IMR-90 (cell line): ENCODE measurements at regions not wholly inside any gene's neighbourhood (a gene's known extent, or its start where the extent isn't known, plus 50 kb on each side); places are given as distances from the start of the nearest gene placed in this dataset.

Experiments used
- ATAC-seq: fragments of 200-7000 bp; cut with Tn5 transposase; 2 replicates; pipeline ENCODE4 v1.9.1; 2020; ENCODE audit warnings: low read depth, mild to moderate bottlenecking, moderate library complexity
- BruUV-seq: library from RNA; stranded (reverse); fragments of 400-500 nt; replicated peaks from 2 replicates; lab custom pipeline; 2021; lab: Mats Ljungman, UMichigan
- CTCF ChIA-PET: fragments of 300-600 bp; formaldehyde crosslinking; extraction: SDS; loops from one replicate; lab custom pipeline; 2021; ENCODE audit warnings: antibody characterized with exemption; lab: Yijun Ruan, JAX
- POLR2A ChIA-PET: fragments of 300-600 bp; sonication (Branson Sonifier 250); formaldehyde crosslinking; loops from one replicate; lab custom pipeline; 2022; ENCODE audit warnings: antibody characterized with exemption; ENCODE audit not compliant: unreplicated experiment; lab: Charles Lee
- DNase-seq: peaks from one replicate; pipeline ENCODE4 v3.0.0; 2013
- H2AFZ ChIP-seq: replicated peaks from 2 replicates; pipeline ENCODE3; 2013; ENCODE audit warnings: low read length, mild to moderate bottlenecking; ENCODE audit not compliant: poor library complexity
- H2AK5ac ChIP-seq: 2 replicates; pipeline ENCODE4 v1.6.1; 2013; ENCODE audit warnings: low read depth, low read length, inconsistent platforms
- H2AK9ac ChIP-seq: replicated peaks from 2 replicates; pipeline ENCODE3; 2013; ENCODE audit warnings: mild to moderate bottlenecking, low read depth, low read length, moderate library complexity; ENCODE audit not compliant: poor library complexity
- H2BK120ac ChIP-seq: 2 replicates; pipeline ENCODE4 v1.6.1; 2013; ENCODE audit warnings: low read depth, low read length, inconsistent platforms
- H2BK15ac ChIP-seq: 3 replicates; pipeline ENCODE4 v1.6.1; 2013; ENCODE audit warnings: low read depth, low read length, inconsistent platforms
- H2BK20ac ChIP-seq: 2 replicates; pipeline ENCODE4 v1.6.1; 2013; ENCODE audit warnings: low read depth, mild to moderate bottlenecking, inconsistent platforms, low read length, moderate library complexity
- H2BK5ac ChIP-seq: 2 replicates; pipeline ENCODE4 v1.6.1; 2013; ENCODE audit warnings: mild to moderate bottlenecking, low read depth, low read length, inconsistent platforms; ENCODE audit not compliant: poor library complexity, severe bottlenecking
- H3K14ac ChIP-seq: replicated peaks from 2 replicates; pipeline ENCODE4 v1.6.1; 2013; ENCODE audit warnings: low read depth, low read length, inconsistent platforms
- H3K18ac ChIP-seq: 2 replicates; pipeline ENCODE4 v1.6.1; 2013; ENCODE audit warnings: low read depth, low read length, control low read depth
- H3K23ac ChIP-seq: 2 replicates; pipeline ENCODE4 v1.6.1; 2013; ENCODE audit warnings: low read depth, low read length, inconsistent platforms
- H3K27ac ChIP-seq: 2 replicates; pipeline ENCODE4 v1.5.1; 2013; ENCODE audit warnings: mild to moderate bottlenecking, control low read depth, low read length; ENCODE audit not compliant: insufficient read depth
- H3K27me3 ChIP-seq: 2 replicates; pipeline ENCODE4 v1.6.1; 2013; ENCODE audit warnings: low read length; ENCODE audit not compliant: control insufficient read depth, insufficient read depth
- H3K36me3 ChIP-seq: 2 replicates; pipeline ENCODE4 v1.6.1; 2013; ENCODE audit warnings: low read length, mixed read lengths; ENCODE audit not compliant: control insufficient read depth, insufficient read depth
- H3K4ac ChIP-seq: 2 replicates; pipeline ENCODE4 v1.6.1; 2013; ENCODE audit warnings: low read depth, low read length, inconsistent platforms
- H3K4me1 ChIP-seq: 2 replicates; pipeline ENCODE4 v1.6.1; 2013; ENCODE audit warnings: low read length, mixed read lengths; ENCODE audit not compliant: control insufficient read depth, insufficient read depth
- H3K4me2 ChIP-seq: 2 replicates; pipeline ENCODE4 v1.6.1; 2013; ENCODE audit warnings: low read depth, mild to moderate bottlenecking, control low read depth, low read length, moderate library complexity
- H3K4me3 ChIP-seq: 2 replicates; pipeline ENCODE4 v1.5.1; 2013; ENCODE audit warnings: low read depth, mild to moderate bottlenecking, control low read depth, low read length, moderate library complexity; ENCODE audit not compliant: insufficient read depth
- H3K56ac ChIP-seq: 2 replicates; pipeline ENCODE4 v1.6.1; 2013; ENCODE audit warnings: low read length, inconsistent platforms; ENCODE audit not compliant: insufficient read depth; ENCODE audit errors: extremely low read depth
- H3K79me1 ChIP-seq, 2 experiments: 2 replicates each; pipeline ENCODE4 v1.6.1; 2013; ENCODE audit warnings: low read length in 2 of 2, inconsistent platforms in 1 of 2, low read depth in 1 of 2
- H3K9ac ChIP-seq: 2 replicates; pipeline ENCODE4 v1.6.1; 2013; ENCODE audit warnings: low read depth, low read length, control low read depth
- H3K9me1 ChIP-seq: 2 replicates; pipeline ENCODE4 v1.6.1; 2013; ENCODE audit warnings: low read length, inconsistent platforms; ENCODE audit not compliant: insufficient read depth
- H3K9me3 ChIP-seq: 2 replicates; pipeline ENCODE4 v1.6.1; 2013; ENCODE audit warnings: low read length; ENCODE audit not compliant: control insufficient read depth, insufficient read depth
- H4K20me1 ChIP-seq: 2 replicates; pipeline ENCODE4 v1.6.1; 2013; ENCODE audit warnings: low read length, inconsistent platforms; ENCODE audit not compliant: insufficient read depth
- H4K5ac ChIP-seq: 2 replicates; pipeline ENCODE4 v1.6.1; 2013; ENCODE audit warnings: mild to moderate bottlenecking, low read depth, low read length, control low read depth
- H4K8ac ChIP-seq, 2 experiments: 2 replicates each; pipeline ENCODE4 v1.6.1; 2013; ENCODE audit warnings: low read depth in 2 of 2, low read length in 2 of 2, control low read depth in 1 of 2, inconsistent platforms in 1 of 2
- H4K91ac ChIP-seq: 2 replicates; pipeline ENCODE4 v1.6.1; 2013; ENCODE audit warnings: low read depth, low read length, inconsistent platforms; ENCODE audit not compliant: insufficient read depth
- BHLHE40 ChIP-seq: fragments of 150-350 bp; IDR thresholded peaks from 2 replicates; pipeline ENCODE4 v1.6.1; 2016; ENCODE audit warnings: mild to moderate bottlenecking, low read depth, low read length
- CEBPB ChIP-seq: IDR thresholded peaks from 2 replicates; pipeline ENCODE4 v1.6.1; 2012; ENCODE audit warnings: low read depth, low read length, improper control_type of control experiment
- CHD1 ChIP-seq: IDR thresholded peaks from 2 replicates; pipeline ENCODE4 v1.6.1; 2012; ENCODE audit warnings: low read depth, low read length, improper control_type of control experiment
- CTCF ChIP-seq: conservative IDR thresholded peaks from 2 replicates; pipeline ENCODE4 v1.5.1; 2012; ENCODE audit warnings: mild to moderate bottlenecking, low read depth, low read length, improper control_type of control experiment
- ELK1 ChIP-seq: fragments of 150-350 bp; IDR thresholded peaks from 2 replicates; pipeline ENCODE4 v1.6.1; 2016; ENCODE audit warnings: low read depth, mild to moderate bottlenecking, low read length, moderate library complexity, borderline replicate concordance
- FOS ChIP-seq: fragments of 150-350 bp; IDR thresholded peaks from 2 replicates; pipeline ENCODE4 v1.6.1; 2016; ENCODE audit warnings: low read depth, low read length
- MAFK ChIP-seq: IDR thresholded peaks from 2 replicates; pipeline ENCODE4 v1.6.1; 2012; ENCODE audit warnings: low read depth, low read length, improper control_type of control experiment
- MAZ ChIP-seq: IDR thresholded peaks from 2 replicates; pipeline ENCODE4 v1.6.1; 2012; ENCODE audit warnings: low read depth, mild to moderate bottlenecking, low read length, improper control_type of control experiment, moderate library complexity, borderline replicate concordance
- MXI1 ChIP-seq: IDR thresholded peaks from 2 replicates; pipeline ENCODE4 v1.6.1; 2012; ENCODE audit warnings: low read depth, mild to moderate bottlenecking, low read length, moderate library complexity, borderline replicate concordance
- NFE2L2 ChIP-seq: fragments of 150-350 bp; IDR thresholded peaks from 2 replicates; pipeline ENCODE4 v1.6.1; 2016; ENCODE audit warnings: low read depth, mild to moderate bottlenecking, low read length
- POLR2A ChIP-seq: IDR thresholded peaks from 2 replicates; pipeline ENCODE4 v1.6.1; 2012; ENCODE audit warnings: mild to moderate bottlenecking, low read depth, low read length
- RAD21 ChIP-seq: IDR thresholded peaks from 2 replicates; pipeline ENCODE4 v1.6.1; 2012; ENCODE audit warnings: low read length, improper control_type of control experiment
- RCOR1 ChIP-seq: IDR thresholded peaks from 2 replicates; pipeline ENCODE4 v1.6.1; 2012; ENCODE audit warnings: mild to moderate bottlenecking, low read length, improper control_type of control experiment; ENCODE audit not compliant: insufficient replicate concordance
- RFX5 ChIP-seq: IDR thresholded peaks from 2 replicates; pipeline ENCODE4 v1.8.0; 2012; ENCODE audit warnings: low read depth, mild to moderate bottlenecking, low read length, moderate library complexity
- SMC3 ChIP-seq: fragments of 150-350 bp; IDR thresholded peaks from 2 replicates; pipeline ENCODE4 v1.6.1; 2016; ENCODE audit warnings: low read depth, mild to moderate bottlenecking, antibody characterized with exemption, low read length, moderate library complexity
- USF2 ChIP-seq: fragments of 150-350 bp; IDR thresholded peaks from 2 replicates; pipeline ENCODE4 v1.6.1; 2017; ENCODE audit warnings: mild to moderate bottlenecking, antibody characterized with exemption, low read length, low read depth
- WGBS, 2 experiments: methylation state at CpG; one replicate each; pipeline versions ENCODE4 v1.1.5 to v1.1.7; 2013; ENCODE audit warnings: missing lambda C conversion rate in 2 of 2; ENCODE audit not compliant: insufficient read length in 1 of 2; ENCODE audit errors: extremely low coverage in 2 of 2; 5-methylcytosine and 5-hydroxymethylcytosine counted together
- dilution Hi-C: fragments of 300-500 bp; cut with HindIII; formaldehyde crosslinking; loops from one replicate; pipeline ENCODE4 v1.14.3; 2018; ENCODE audit warnings: low sequenced_read_pairs; ENCODE audit not compliant: unreplicated experiment
- in situ Hi-C: fragments of 300-500 bp; cut with MboI; formaldehyde crosslinking; loops from 3 replicates; pipeline ENCODE4 v1.14.3; 2019; ENCODE audit warnings: low sequenced_read_pairs, inconsistent platforms, mixed read lengths
- intact Hi-C: fragments of 100-400 bp; cut with micrococcal nuclease; formaldehyde crosslinking; loops from 2 replicates; pipeline ENCODE4 v1.10.0; 2022

- CTCF ChIA-PET, result no interaction called here
- TF ChIP-seq CTCF (no peak), RAD21 (no peak), NFE2L2 (no peak), SMC3 (no peak), USF2 (no peak), POLR2A (no peak), CEBPB (no peak), RFX5 (no peak), MAZ (no peak), ELK1 (no peak), BHLHE40 (no peak), CHD1 (no peak), MXI1 (no peak), FOS (no peak), MAFK (no peak), RCOR1 (no peak)
These were observed 65.6 kb upstream of the RUFY1 start for GRCh38 chr5:179484761-179485160.

More at GRCh38 chr5:179484761-179485160, 65.6 kb upstream of the RUFY1 start:
- Histone ChIP-seq H2BK5ac (no peak overlapping the region), H3K4ac (no peak overlapping the region), H3K9ac (no peak overlapping the region), H3K14ac (no peak overlapping the region), H3K79me1 (no peaks in the 10 kb centered on the region), H3K4me1 (peaks cover 18% of the 10 kb centered on the region; the same call in 1 of the 2 replicates), H2BK15ac (no peak overlapping the region), H2BK20ac (no peak overlapping the region), H3K27ac (no peak overlapping the region), H4K91ac (no peak overlapping the region), H4K20me1 (no peaks in the 10 kb centered on the region), H2AFZ (no peak overlapping the region), H4K8ac (no peak overlapping the region), H3K23ac (no peak overlapping the region), H2AK5ac (no peak overlapping the region), H3K4me2 (no peak overlapping the region), H3K9me1 (no peaks in the 10 kb centered on the region), H3K36me3 (no peaks in the 10 kb centered on the region), H2BK120ac (no peak overlapping the region), H4K5ac (no peak overlapping the region), H3K9me3 (no peaks in the 10 kb centered on the region), H3K27me3 (peaks cover 2% of the 10 kb centered on the region; the same call in 1 of the 2 replicates), H2AK9ac (no peak overlapping the region), H3K4me3 (no peak overlapping the region), H3K18ac (no peak overlapping the region), H3K56ac (no peak overlapping the region)
- DNase-seq (no peak), ATAC-seq (no peak)
- intact Hi-C loops (no loop called here), dilution Hi-C loops (no loop called here), in situ Hi-C loops (loop anchor here (25.0 kb wide), 2 partner anchors 747 to 1197 kb away; partner anchors contain the start of gene ZNF354A)
- POLR2A ChIA-PET, result no interaction called here
- no TSS peak for BruUV-seq
- 87% methylated on average over 4 of the region's 7 CpGs; no CpG with 5 or more reads in 1 of the 2 experiments for WGBS, 2 experiments
